Caco-2 (cell line): ENCODE measurements at regions not wholly inside any gene's neighbourhood (a gene's known extent, or its start where the extent isn't known, plus 50 kb on each side); places are given as distances from the start of the nearest gene placed in this dataset.

Experiments
- BruUV-seq: library from RNA; stranded (reverse); fragments of 400-500 nt; replicated peaks from 2 replicates; lab custom pipeline; 2021; lab: Mats Ljungman, UMichigan
- CTCF ChIA-PET: fragments of 300-600 bp; sonication (Branson Sonifier 250); formaldehyde crosslinking; loops from one replicate; lab custom pipeline; 2022; ENCODE audit warnings: antibody characterized with exemption; lab: Charles Lee
- POLR2A ChIA-PET: fragments of 300-600 bp; sonication (Branson Sonifier 250); formaldehyde crosslinking; loops from one replicate; lab custom pipeline; 2022; ENCODE audit warnings: antibody characterized with exemption; lab: Charles Lee
- DNase-seq, 2 experiments: peaks; one replicate each; pipeline versions ENCODE4 v3.0.0 to v3.0.0-alpha.2; 2020 to 2022
- H3K27me3 ChIP-seq: replicated peaks from 2 replicates; pipeline ENCODE4 v1.6.0; 2011; ENCODE audit warnings: low read length; ENCODE audit not compliant: control insufficient read depth, insufficient read depth
- H3K36me3 ChIP-seq: 2 replicates; pipeline ENCODE4 v1.5.1; 2011; ENCODE audit warnings: low read length; ENCODE audit not compliant: control insufficient read depth, insufficient read depth
- H3K4me1 ChIP-seq: fragments of 250-450 bp; sonication (Bioruptor Pico); 2 replicates; pipeline ENCODE4 v1.5.1; 2020; ENCODE audit warnings: mild to moderate bottlenecking
- H3K4me3 ChIP-seq: 2 replicates; pipeline ENCODE4 v1.5.1; 2011; ENCODE audit warnings: low read depth, mild to moderate bottlenecking, control low read depth, low read length
- H3K9me3 ChIP-seq: fragments of 250-450 bp; sonication (Bioruptor Pico); 2 replicates; pipeline ENCODE4 v1.5.1; 2020; ENCODE audit warnings: mild to moderate bottlenecking, moderate library complexity
- H3K27ac Mint-ChIP-seq: one replicate; pipeline ENCODE4 v1.8.0; 2022; ENCODE audit warnings: mixed read lengths; ENCODE audit not compliant: unreplicated experiment
- H3K27me3 Mint-ChIP-seq: one replicate; pipeline ENCODE4 v1.8.0; 2022; ENCODE audit warnings: mixed read lengths; ENCODE audit not compliant: insufficient read depth, unreplicated experiment
- H3K36me3 Mint-ChIP-seq: one replicate; pipeline ENCODE4 v1.8.0; 2022; ENCODE audit warnings: mild to moderate bottlenecking, mixed read lengths; ENCODE audit not compliant: insufficient read depth, unreplicated experiment
- H3K4me1 Mint-ChIP-seq: one replicate; pipeline ENCODE4 v1.8.0; 2022; ENCODE audit warnings: low read depth, mixed read lengths; ENCODE audit not compliant: unreplicated experiment
- H3K4me3 Mint-ChIP-seq: one replicate; pipeline ENCODE4 v1.8.0; 2022; ENCODE audit warnings: mild to moderate bottlenecking, moderate library complexity, mixed read lengths; ENCODE audit not compliant: unreplicated experiment
- H3K9me3 Mint-ChIP-seq: one replicate; pipeline ENCODE4 v1.8.0; 2022; ENCODE audit warnings: mixed read lengths; ENCODE audit not compliant: unreplicated experiment
- intact Hi-C: fragments of 100-400 bp; cut with micrococcal nuclease; formaldehyde crosslinking; loops from one replicate; pipeline ENCODE4 v1.10.0; 2022; ENCODE audit not compliant: unreplicated experiment
- TF ChIP-seq, protein P1 (sequence below), 2 experiments: fragments of 200-600 bp in 1 of 2; IDR thresholded peaks; 1 replicate in 1 of 2; 2 replicates in 1 of 2; pipeline versions ENCODE4 v1.5.1 to v1.8.0; 2011 to 2022; ENCODE audit warnings: antibody characterized with exemption in 1 of 2, control low read depth in 1 of 2, inconsistent platforms in 1 of 2, low read depth in 1 of 2, low read length in 1 of 2, mild to moderate bottlenecking in 1 of 2, moderate library complexity in 1 of 2; ENCODE audit not compliant: insufficient read depth in 1 of 2, severe bottlenecking in 1 of 2, unreplicated experiment in 1 of 2

DNA sequence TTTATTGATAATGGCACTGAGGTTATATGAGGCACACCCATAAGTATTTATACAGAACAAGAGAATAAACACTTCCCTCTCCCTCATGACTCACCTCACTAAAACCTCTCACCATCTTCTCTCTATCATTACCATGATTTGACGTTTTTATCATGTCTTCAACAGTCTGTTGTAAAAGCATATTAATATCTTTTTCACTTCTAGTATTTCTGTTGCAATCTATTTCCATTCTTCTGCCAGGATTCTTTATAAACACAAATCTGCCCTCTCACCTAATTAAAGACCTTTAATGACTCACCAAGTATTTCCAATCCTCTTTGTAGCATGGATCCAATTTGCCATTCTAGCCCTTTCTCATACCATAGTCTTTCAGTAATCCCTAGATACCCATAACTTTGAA lies 527.7 kb downstream of the SLC16A7 start:
- TF ChIP-seq, protein P1, sequence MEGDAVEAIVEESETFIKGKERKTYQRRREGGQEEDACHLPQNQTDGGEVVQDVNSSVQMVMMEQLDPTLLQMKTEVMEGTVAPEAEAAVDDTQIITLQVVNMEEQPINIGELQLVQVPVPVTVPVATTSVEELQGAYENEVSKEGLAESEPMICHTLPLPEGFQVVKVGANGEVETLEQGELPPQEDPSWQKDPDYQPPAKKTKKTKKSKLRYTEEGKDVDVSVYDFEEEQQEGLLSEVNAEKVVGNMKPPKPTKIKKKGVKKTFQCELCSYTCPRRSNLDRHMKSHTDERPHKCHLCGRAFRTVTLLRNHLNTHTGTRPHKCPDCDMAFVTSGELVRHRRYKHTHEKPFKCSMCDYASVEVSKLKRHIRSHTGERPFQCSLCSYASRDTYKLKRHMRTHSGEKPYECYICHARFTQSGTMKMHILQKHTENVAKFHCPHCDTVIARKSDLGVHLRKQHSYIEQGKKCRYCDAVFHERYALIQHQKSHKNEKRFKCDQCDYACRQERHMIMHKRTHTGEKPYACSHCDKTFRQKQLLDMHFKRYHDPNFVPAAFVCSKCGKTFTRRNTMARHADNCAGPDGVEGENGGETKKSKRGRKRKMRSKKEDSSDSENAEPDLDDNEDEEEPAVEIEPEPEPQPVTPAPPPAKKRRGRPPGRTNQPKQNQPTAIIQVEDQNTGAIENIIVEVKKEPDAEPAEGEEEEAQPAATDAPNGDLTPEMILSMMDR (IDR thresholded peaks at IDR 0.05; ENCODE audit: insufficient read depth in 1 of 2, low read depth in 1 of 2, low read length in 1 of 2, severe bottlenecking in 1 of 2, unreplicated experiment in 1 of 2) = no peak
- Mint-ChIP-seq H3K27ac (no peak overlapping the region), H3K36me3 (no peaks in the 10 kb centered on the region), H3K4me3 (no peak overlapping the region), H3K4me1 (no peaks in the 10 kb centered on the region), H3K27me3 (no peaks in the 10 kb centered on the region), H3K9me3 (peaks cover 12% of the 10 kb centered on the region)
- Histone ChIP-seq H3K36me3 (no peaks in the 10 kb centered on the region), H3K9me3 (no peaks in the 10 kb centered on the region), H3K4me3 (no peak overlapping the region), H3K27me3 (no peaks in the 10 kb centered on the region), H3K4me1 (no peaks in the 10 kb centered on the region)
- ChIA-PET POLR2A (no interaction called here), CTCF (no interaction called here)
- intact Hi-C loops = no loop called here
- no TSS peak for BruUV-seq
- DNase-seq = no peak

GRCh38 chr12:60137513-60137912 lies 541.7 kb downstream of the SLC16A7 start:
- POLR2A ChIA-PET = no interaction called here
- Mint-ChIP-seq H3K27me3 (no peaks in the 10 kb centered on the region), H3K36me3 (no peaks in the 10 kb centered on the region), H3K27ac (no peak overlapping the region), H3K4me1 (no peaks in the 10 kb centered on the region), H3K9me3 (no peaks in the 10 kb centered on the region), H3K4me3 (no peak overlapping the region)
- intact Hi-C loops = no loop called here
- Histone ChIP-seq H3K4me3 (no peak overlapping the region), H3K27me3 (no peaks in the 10 kb centered on the region), H3K4me1 (no peaks in the 10 kb centered on the region), H3K9me3 (no peaks in the 10 kb centered on the region), H3K36me3 (no peaks in the 10 kb centered on the region)
- CTCF ChIA-PET = no interaction called here
- DNase-seq = no peak
- TF ChIP-seq, protein P1 (IDR thresholded peaks at IDR 0.05; ENCODE audit: insufficient read depth in 1 of 2, low read depth in 1 of 2, low read length in 1 of 2, severe bottlenecking in 1 of 2, unreplicated experiment in 1 of 2) = no peak
- no TSS peak for BruUV-seq

GRCh38 chr12:60138526-60138925 lies 542.7 kb downstream of the SLC16A7 start:
- no peak overlapping the region for H3K4me3 ChIP-seq
- Mint-ChIP-seq H3K36me3 (no peaks in the 10 kb centered on the region), H3K4me3 (no peak overlapping the region), H3K4me1 (no peaks in the 10 kb centered on the region), H3K27me3 (no peaks in the 10 kb centered on the region), H3K9me3 (no peaks in the 10 kb centered on the region), H3K27ac (no peak overlapping the region)
- BruUV-seq = no TSS peak
- DNase-seq = no peak
- TF ChIP-seq, protein P1 (IDR thresholded peaks at IDR 0.05; ENCODE audit: insufficient read depth in 1 of 2, low read depth in 1 of 2, low read length in 1 of 2, severe bottlenecking in 1 of 2, unreplicated experiment in 1 of 2) = no peak
- H3K27me3 ChIP-seq = no peaks in the 10 kb centered on the region
- intact Hi-C loops = no loop called here
- no peaks in the 10 kb centered on the region for H3K9me3 ChIP-seq
- H3K4me1 ChIP-seq = no peaks in the 10 kb centered on the region
- ChIA-PET POLR2A (no interaction called here), CTCF (no interaction called here)
- no peaks in the 10 kb centered on the region for H3K36me3 ChIP-seq
